ENCODE measurements at regions not wholly inside any gene's neighbourhood (a gene's known extent, or its start where the extent isn't known, plus 50 kb on each side); places are given as distances from the start of the nearest gene placed in this dataset.
"Not testable (repeated sequence)": the region's sequence is repeated elsewhere in the genome, so short reads cannot be mapped to it uniquely, and the experiment has no call there.

DNA sequence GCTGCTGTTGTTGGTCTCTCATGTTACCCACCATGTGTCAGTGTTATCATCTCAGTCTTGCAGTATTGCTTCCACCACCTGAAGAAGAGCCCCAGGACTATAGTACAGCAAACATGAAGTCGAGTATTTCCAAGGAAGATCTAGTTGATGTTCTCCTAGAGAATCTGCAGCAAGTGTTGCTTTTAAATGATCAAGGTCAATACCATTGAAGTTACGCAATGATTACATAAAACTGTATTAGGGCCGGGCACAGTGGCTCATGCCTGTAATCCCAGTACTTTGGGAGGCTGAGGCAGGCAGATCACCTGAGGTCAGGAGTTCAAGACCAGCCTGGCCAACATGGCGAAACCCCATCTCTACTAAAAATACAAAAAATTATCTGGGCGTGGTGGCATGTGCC, 173.9 kb downstream of the TJP1 start:
- not testable (repeated sequence) for DNase-seq

DNA sequence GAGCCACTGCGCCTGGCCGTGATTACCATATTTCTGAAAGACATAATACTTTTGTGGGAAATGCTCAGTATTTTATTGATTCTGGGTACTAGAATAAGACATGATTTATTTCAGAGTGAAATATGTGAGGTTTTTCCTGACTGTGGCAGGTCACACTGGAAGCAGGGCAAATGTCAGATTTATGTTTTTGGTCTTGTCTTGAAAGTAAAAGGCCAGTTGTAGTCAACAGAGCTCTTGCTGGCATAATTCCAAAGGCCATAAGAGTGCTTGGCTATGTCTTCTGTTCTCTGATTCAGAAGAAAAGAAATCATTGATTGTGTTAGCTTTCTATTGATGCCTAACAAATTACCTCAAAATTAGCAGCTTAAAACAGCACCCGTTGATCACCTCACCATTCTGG, 176.4 kb downstream of the TJP1 start:
- no peak for DNase-seq

DNA sequence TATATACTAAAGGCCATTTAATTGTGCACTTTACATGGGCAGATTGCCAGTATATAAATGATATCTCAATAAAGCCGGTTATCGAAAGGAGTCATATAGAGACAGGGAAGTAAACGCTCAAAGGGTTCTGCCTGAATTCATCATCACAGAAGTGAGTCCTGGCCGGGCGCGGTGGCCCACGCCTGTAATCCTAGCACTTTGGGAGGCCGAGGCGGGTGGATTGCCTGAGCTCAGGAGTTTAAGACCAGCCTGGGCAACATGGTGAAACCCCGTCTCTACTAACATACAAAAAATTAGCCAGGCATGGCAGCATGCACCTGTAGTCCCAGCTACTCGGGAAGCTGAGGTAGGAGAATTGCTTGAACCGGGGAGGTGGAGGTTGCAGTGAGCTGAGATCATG, 177.9 kb downstream of the TJP1 start:
- not testable (repeated sequence) for DNase-seq

DNA sequence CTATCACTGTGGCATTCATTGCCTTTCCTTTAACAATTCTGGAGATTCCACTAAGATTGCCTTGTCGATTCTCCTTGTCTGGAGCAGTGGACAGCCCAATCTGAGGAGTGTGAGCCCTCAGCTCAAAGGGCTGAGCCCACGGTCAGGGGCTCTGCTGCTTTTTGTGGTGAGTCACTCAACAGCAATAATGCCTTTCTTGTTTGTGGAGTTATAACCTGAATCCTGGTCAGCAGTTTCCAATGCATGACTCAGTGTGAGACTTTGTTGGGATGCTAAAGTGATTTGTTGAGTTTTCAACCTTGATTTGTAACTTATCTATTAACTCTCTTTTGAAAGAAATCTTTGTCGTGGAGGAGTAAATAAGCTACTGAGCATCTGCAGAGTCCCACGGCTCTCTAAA, 183.5 kb downstream of the TJP1 start:
- no peak for DNase-seq

DNA sequence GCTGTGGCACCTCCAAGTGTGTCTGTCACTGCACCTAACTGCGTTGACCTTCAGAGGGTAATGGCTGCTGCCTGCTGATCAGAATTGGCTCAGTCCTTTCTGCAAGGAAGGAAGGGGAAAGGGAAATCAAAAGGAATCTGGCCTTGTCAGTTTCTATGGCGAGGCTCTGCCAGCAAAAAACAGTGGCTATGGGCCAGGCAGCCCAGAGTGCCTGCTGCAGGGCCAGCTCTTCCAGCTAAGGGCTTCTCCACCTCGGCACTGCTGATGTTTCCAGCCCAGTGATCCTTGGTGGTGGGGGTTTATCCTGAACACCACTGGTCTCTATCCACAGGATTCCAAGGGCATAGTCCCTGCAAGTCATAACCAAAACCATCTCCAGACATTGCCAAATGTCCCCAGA, 184.3 kb downstream of the TJP1 start:
- DNase-seq, result no peak

DNA sequence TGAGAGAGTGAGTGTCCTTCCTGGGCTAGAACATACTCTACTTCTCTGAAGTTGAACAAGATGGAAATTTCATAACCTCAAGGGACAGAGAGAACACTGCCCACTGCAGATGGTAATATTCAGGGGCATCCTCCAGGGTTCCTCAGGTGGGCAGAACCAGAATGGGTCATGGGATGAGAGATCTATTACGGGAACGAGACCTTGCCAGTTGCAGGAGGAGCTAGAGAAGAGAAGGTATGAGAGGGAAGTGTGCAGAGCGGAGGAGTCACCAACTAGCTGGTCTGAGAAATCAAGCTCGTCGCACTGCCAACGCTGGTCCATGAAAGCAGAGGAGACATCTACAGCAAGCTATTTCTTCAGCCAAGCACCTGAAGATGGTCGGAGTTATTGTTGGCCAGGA, 184.7 kb downstream of the TJP1 start:
- DNase-seq, result no peak

DNA sequence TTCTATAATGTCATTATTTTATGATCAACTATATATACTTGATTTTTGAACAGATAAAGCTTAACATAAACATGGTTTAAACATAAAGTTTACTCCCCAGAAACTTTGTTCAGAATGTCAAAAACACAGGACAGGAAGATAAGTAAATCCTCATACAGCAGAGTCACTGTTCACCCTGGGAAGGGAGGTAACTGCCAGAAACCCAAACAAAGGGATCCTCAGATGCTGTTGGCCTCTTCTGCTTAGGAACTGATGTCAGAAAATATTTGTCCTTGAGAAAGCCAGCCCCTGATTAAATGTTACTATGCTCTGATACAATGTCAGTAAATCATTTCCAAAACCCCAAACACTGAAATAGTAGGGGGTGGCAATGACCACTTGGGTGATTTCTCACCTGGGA, 185.3 kb downstream of the TJP1 start:
- no peak for DNase-seq

DNA sequence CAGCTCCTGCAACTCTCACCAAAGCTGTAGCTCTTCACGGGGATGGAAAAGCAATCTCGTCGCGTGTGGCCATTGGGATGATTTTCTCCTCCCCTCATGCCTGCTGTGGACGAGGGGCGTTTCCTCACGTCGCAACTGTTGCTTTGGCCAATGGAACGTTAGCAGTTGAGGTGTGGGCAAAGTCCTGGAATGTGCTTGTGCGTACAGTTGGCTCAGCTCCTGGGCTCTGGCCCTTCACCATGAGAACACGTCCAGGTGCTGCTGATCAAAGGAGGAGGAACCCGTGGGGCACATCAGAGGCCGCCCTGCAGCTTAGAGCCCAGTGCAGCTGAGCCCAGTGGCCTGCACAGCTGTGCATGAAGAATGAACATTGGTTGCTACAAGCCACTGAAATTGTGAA, 186.1 kb downstream of the TJP1 start:
- DNase-seq, result no peak

DNA sequence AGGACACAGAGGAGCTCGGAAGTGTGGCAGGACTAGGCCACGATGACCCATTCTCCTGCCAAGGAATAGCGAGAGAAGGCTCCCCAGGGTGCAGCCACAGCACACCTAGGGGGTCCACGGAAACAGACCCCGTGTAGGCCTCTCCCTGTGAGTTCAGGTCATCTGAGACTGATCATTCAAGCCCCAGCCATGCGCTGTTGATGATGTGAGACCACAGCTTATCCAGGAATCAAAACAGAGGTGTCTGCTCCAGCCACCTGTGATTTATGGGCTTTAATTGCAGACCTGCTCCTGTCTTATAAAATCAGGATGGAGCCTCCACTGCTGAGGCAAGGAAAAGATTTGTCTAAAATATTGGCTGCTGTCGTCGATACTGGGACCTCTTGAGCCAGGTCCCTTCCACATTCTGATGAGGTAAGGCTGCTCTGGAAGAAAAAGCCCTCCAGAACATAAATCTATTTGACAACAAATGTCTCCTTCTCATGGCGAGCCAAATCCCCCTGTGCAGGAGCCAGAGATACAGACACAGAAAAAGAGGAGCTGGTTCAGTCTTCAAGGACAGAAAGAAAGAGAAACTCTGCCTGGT, 186.7 kb downstream of the TJP1 start:
- no peak for DNase-seq

DNA sequence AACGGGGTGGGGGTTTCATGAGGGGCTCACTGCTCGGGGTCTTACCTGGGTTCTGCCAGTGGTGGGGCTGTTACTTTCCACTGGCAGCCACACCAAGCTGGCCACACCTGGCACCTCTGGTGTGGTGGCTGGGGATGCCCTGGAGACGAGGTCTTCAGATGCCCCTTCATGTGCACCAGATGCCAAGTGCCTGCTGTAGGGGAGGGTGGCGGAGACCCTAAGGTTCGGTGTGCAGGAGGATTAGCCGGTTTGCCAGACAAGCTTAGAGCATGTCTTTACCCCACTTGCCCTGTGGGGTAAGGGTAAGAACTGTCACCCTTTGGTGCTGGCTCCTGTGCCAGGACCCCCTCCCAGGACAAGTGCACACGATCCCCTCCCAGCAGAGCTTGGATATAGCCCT, 188.3 kb downstream of the TJP1 start:
- no peak for DNase-seq

DNA sequence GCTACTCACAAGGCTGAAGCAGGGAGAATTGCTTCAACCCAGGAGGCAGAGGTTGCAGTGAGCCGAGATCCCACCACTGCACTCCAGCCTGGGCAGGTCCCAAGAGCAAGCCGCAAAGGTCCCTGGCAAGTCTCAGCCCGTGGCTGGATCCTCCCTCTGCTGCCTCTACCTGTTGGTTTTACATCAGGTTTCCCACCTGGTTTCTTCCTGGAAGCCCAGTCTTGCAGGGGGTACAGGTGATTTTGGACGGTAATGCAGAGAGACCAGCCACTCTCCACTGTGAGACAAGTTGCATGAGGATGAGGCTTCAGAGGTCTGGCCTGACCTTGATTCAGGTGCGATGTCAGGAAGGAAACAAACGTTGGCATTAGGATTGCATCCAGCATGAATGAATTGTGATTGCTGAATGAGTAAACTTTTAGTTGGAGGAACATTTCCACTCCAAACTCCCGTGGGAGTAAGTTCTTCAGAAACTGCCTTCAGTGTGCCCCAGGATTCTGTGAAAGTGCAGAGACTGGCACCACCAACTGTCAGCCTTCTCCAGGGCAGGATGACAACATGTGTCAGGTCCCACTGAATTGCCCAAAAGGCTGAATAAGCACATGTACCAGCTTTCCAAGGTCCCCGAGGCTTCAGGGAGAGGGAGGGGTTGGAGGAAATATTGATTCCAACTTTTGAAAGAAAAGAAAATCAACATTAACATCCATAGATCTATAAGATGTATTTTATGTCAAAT, 189.4 kb downstream of the TJP1 start:
- DNase-seq, result no peak

DNA sequence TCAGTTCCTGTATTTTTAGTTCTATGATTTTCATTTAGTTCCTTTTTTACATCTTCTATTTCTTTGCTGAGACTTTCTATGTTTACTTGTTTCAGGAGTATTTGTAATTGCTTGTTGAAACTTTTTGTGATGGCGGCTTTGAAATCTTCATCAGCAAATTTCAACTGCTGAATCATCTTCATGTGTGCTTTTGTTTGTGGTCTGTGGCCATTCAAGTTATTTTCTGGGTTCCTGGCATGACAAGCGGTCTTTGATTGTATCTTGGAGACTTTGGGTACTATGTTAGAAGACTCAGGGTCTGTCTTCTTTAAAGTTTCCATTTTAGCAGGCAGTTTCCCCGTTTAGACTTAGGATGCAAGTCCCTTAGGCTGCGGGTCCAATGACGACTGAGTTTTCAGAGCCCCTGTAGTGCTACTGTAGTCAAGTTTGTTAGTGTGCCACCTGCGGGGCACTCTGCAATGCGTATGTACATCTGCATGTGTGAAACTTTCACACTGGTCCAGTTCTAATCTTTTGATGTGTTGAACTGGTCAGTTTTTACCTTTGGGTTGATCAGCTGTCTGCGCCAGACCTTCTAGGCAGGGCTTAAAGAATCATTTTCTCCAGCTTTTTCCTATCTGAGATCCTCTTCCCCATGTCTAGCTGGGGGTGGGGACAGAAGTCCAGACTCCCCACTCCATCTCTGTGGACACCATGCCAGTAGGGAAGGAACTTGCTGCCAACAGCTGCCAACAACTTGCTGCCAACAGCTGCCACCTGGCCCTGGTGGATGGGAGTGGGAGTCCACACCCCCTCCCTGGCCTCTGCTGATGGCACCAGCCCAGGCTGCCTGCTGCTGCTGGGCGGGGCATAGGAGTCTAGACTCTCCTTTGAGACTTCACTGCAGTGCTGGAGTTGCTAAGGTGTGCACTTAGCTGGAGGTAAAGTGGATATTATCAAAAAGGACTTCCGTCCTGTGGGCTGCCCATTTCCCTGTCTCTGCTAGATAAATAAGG, 190.9 kb downstream of the TJP1 start:
- no peak for DNase-seq

DNA sequence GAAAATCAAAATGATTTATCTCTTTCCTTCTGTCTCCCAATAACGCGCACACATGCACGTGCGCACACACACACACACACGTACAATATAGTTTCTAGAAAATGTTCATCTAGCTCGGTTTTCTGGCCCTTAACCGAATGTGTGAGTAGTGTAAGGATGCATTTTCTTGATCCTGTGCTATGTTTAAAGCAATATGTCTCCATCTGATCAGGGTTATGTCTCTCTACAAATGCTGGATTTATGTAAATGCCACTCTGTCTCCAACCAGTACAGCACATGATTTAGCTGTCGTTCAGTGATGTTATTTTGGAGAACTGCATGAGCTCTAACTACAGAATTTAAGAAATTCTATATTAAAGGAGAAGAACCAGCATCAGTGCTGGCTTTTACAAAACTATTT, 198.0 kb downstream of the TJP1 start:
- DNase-seq, result no peak

DNA sequence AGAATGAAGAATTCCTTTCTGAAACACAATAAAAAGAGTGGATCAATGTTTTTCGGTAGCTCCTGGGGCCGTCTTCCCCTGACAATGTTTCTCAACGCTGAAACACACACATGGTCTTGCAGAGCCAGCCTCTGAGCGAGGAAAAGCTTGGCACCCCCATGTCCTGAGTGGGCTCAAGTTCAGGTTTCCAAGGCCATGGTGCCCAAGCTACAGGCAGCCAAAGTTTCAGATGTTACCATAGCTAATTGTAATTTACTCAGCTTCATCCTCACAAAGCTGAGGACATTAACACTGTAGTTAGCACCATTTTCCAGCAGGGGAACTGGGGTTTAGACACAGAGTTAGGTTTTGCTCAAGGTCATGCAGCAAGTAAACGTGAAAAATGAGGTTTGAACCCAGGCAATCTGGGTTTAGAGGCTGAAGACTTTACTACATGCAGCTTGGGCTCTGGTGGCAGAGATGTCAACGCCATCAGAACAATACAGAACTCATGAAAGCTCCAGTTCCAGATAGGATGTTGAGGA, 199.1 kb downstream of the TJP1 start:
- no peak for DNase-seq

DNA sequence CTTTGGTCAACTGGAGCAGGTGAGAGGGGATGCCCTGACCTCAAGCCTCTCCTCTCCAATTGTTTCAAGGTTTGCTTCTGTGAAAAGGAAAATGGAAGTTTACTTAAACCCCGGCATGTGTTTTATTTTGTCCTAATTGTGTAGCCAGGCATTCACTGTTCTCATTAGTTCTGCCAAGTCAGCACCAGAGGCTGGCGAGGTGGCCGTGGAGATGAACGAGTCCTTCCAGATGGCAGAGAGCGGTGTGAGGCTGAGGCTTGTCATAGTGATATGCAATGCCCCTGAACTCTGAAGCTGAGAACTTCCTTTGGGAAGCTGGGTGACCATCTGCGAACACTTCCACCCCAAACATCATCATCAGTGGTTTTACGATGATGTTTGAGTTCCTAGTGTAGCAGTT, 199.6 kb downstream of the TJP1 start:
- DNase-seq, result no peak

DNA sequence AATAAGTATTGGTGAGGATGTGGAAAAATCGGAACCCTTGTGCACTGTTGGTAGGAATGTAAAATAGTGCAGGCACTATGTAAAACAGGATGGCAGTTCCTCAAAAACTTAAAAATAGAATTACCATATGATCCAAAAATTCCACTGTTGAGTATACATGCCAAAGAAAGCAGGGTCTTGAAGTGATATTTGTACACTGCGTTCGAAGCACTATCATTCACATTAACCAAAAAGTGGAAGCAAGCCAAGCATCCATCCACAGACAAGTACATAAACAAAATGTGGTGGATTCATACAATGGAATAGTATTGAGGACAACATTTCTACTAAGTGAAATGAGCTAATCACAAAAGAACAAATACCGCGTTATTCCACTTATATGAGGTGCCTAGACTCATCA, 200.7 kb downstream of the TJP1 start:
- DNase-seq, result no peak

DNA sequence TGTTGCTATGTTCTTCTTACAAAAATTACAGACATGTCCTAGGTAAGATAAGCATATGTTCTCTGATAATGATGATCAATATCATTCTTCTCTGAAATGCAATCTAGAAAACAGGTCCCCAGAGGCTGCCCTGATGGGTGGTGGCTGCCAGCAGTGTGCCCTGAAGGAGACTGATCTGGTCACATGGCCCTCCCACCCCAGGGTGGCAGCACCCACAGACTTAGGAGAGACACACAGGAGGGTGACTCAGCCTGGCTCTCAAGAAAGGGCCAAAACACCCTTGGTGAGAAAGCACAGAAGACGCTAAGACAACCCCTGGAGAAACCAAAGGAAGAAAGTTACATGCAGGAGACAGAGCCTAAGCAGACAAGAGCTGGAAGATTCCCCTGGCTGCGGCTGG, 203.7 kb downstream of the TJP1 start:
- DNase-seq, result no peak

DNA sequence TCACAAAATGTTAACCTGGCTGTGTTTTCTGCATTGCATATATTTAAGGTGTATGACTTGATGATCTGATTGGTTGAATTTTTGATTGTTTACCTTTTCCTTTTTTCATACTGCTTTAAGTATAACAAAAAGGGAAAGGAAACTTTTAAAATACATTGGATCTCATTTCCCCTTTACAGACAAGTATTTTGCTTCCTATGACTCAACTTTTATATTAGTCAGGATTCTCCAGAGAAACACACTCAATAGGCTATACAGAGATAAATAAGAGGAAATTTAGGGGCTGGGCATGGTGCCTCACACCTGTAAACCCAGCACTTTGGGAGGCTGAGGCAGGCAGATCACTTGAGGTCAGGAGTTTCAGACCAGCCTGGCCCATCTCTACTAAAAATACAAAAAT, 205.8 kb downstream of the TJP1 start:
- DNase-seq, result no peak

DNA sequence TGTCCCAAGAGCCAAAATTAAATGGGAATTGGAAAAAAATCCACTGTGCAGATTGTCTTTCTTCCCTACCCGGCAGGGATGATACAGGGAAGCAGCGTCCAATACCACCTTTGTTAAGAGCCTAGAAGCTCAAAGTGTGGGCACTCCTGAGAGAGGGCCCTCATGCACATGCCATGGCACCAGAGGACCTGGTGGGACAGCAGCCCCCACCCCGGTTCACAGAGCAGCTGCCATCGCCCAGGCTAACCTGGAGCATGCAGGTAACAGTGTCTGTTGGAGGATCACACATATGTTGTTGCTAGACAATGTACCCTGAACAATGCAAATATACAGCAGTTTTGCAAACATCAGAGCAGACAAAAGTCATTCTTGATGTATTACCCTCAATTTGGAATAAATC, 206.5 kb downstream of the TJP1 start:
- no peak for DNase-seq

DNA sequence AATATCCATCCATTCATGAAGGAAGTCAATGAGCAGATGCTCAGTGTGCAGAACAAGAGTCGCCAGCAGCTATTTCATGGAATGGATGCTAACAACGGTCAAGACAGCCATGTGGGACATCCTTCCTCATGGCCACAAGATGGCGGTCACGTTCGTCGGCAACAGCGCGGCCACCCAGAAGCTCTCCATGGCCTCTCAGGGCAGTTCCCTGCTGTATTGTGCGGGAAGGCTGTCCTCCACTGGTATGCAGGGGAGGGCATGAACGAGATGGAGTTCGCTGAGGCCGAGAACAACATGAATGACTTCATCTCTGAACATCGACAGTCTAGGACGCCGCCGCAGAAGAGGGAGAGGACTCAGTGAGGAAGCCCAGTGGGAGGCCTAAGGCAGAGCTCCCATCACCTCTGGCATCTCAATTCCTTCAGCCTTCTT, 208.3 kb downstream of the TJP1 start:
- no peak for DNase-seq

DNA sequence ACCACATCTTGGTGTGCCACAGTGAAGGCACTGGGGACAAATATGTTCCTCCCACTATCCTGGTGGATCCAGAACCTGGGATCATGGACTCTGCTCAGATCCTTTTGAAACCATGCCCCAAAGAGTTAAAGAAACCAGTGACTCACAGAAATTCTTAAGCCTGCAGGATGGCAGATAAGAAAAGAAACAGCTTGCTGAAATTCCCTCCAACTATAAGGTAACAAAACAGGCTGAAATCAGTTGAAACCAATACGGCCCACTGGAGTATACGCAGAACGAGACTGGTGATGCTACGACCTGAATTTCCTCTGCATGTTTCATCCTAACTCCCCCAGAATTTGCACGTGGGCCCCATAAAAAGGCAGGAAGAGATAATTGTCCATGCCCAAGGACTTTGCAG, 209.6 kb downstream of the TJP1 start:
- DNase-seq, result no peak

DNA sequence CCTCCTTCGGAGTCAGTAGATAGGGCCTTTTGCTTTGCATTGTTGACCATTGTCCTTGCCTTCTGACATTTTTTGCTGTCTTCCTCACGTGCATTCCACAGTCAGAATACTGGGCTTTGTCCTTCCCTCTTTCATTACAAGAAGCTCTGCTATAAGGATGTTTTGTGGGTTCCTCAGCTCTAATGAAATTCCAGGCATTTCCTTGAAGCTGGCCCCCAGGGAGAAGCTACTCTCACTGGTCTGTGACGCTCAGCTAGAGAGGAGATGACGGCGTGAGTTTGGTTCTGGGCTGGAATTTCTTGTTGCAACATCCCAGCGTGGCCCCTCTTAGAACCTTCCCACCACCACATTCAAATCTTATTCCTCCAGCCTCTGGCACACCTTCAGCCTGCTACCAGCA, 210.2 kb downstream of the TJP1 start:
- DNase-seq, result no peak

DNA sequence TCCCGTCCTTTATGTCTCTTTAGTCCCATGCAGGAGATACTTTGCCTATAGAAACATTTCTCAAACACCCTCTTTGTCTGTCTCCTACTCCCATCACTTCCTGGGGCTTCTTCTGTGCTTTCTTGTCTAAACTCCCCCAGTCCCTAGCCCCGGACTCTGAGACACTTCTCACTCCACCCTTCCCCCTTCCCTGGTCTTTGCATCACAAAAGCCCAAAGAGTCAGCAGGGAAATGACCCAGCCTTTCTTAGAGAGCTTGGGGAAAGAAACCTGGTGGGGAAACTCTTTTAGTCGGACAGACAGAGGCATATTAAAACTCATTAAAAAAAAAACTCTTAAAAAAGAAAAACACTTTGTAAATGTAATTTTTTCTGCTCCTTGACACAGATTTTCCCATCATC, 211.2 kb downstream of the TJP1 start:
- DNase-seq, result no peak

DNA sequence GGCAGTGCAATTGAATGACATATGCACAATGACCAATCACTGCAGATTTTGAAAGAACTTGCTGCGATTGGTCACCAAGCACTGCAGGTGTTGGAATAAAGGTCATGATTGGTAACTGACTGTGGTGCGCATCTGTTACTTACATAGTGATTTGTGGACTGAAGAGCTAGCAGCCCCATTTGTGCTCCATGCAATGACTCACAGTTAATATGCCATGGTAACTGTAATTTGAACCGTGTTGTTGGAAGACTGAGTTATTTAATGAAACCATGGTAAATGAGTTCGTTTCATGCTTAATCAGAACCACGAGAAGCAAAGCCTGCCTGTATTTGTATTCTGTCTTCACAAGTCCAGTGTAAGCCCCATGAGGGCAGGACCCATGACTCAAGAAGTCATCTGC, 220.5 kb downstream of the TJP1 start:
- DNase-seq, result no peak
